GM19240 (cell line): ENCODE measurements at regions not wholly inside any gene's neighbourhood (a gene's known extent, or its start where the extent isn't known, plus 50 kb on each side); places are given as distances from the start of the nearest gene placed in this dataset.

Experiments
- DNase-seq: peaks from one replicate; pipeline ENCODE4 v3.0.0; 2011; ENCODE audit warnings: low spot score; ENCODE audit not compliant: insufficient read length

DNA sequence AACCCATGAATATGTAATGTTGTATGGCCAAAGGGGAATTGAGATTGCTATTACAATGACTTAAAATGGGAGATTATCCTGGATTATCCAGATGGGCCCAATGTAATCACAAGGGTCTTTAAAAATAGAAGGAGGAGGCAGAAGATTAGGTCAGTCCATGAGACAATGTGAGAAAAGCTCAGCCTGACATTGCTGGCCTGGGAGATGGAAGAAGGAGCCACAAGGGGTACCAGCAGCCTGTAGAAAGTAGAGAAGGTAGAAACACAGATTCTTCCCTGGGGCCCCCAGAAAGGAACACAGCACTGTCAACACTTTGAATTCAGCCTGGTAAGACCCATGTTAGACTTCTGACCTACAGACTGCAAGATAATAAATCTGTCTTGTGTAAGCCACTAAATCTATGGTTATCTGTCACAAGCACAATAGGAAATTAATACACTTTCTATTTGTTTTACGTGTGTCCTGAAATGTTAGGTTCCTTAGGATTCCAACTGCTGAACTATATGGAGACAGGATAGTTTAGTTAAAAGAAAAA, 132.9 kb upstream of the SERP2 start:
- DNase-seq, result no peak

DNA sequence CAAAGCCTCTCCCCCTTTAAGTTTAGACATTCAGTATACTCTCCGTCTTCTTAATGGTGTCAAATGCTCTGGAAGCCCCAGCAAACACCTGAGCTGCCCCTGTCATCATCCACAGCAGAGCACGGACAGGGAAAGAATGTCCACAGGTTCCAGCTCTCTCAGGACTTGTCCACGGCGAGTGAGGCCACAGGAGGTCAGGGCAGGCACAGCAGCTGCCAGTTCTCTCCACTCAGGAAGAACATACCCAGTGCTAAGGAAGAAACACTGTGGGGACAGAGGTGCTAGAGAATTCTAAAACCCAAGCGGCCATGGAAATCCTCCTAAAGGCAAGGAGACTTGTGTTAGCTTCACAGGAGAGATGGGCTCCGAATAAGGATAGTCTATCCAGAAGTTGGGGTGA, 132.0 kb upstream of the SERP2 start:
- DNase-seq, result no peak

DNA sequence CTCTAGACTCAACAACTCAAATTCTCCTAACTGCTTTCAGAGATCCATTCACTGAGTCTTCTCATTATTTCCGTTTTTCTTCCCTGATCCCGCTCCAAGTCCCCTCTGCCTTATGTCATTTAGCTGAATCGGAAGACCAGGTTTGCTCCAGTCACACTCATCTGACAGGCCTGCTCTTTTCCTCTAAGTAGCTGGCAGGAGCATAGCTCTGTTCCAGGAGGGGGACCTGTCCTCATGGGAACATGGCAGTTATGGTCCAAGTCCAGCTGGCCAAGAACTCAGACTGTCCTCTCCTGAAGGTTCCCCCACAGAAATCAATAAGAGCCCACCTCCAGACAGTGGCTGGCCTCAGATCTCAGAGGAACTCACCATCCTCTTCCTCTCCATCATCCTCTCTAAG, 130.9 kb upstream of the SERP2 start:
- DNase-seq, result no peak

DNA sequence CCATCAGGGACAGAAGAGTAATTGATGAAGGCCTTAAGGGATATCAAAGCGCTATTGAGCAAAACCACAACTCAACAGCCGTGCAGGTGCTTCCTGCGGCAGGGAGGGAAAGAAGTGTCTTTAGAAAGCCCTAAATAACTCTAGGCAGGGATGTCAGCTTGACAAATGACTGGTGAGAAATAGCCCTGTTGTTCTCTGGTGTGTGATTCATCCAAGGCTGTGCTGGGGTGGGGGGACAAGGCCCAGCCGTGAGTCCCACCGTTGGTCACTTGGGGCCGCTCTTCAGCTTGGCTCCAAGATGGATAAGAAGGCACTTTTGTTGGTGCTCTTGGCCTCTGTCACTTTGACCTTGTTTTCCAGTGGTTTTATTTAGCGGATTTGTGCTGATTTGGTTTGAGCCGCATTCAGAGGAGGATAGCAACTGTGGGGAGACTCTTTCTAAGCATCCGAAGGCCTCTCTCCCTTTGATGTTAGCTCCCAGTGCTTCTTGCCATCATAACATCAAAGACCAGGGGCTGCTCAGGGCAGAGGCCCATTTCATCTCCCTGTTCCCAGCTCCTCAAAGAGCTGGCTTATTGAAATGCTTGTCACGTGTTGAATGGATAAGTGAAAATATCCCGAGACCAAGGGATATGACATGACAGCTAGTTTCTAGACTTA, 130.3 kb upstream of the SERP2 start:
- DNase-seq, result peak; percentile 20

DNA sequence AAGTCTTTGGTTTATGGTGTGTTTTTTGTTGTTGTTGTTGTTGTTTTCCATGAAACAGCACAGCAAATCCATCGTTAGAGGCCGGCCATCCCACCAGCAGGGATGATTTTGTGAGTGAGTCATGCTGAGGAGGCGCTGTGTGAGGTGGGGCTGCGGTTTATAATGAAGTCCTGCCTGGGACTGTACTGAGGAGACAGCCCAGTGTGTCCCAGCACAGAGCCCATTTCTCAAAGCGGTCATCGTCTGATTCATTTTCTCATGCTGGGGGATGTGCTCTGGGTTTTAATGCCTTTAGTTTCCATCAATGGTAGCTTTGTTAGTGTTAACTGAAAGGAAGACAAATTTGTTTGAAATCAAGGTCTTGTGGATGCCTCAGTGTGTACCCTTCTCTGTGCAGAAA, 129.3 kb upstream of the SERP2 start:
- DNase-seq, result no peak

DNA sequence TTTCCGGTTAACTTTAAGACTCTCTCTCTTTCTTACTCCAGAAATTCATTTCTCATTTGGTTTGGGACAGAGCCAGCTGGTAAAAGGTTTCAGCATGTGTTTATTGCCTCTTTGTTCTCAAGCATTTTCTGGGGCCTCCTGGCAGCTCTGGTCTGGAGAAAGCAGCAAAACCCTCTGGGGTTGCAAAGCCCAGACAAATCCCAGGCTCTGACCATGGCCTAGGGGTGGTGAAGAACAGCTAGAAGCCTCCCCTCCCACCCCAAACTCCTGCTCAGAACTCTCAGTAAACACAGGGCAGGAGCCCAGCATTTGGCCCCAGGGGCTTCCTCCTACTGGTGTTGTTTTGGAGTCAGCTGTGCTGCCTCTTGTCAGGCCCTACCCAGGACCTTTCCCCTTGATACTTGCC, 124.2 kb upstream of the SERP2 start:
- no peak for DNase-seq

DNA sequence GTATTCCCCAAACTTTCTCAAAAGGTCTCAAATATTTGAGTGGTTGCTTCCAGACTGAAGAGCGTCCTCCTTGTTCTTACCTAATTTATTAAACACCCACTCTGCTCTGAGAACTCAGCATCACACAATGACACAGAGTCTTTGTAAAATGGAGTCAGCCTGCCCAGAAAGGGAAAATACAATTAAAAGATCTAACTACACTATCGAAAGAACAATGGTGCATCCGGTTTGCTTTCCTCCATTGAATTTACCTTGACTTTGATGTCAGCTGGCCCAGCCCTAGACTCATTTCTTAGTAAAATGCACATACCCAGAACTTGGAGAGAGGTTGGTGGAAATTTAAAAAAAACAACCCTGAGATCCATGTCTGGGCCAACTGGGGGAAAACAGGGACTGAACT, 120.7 kb upstream of the SERP2 start:
- no peak for DNase-seq

DNA sequence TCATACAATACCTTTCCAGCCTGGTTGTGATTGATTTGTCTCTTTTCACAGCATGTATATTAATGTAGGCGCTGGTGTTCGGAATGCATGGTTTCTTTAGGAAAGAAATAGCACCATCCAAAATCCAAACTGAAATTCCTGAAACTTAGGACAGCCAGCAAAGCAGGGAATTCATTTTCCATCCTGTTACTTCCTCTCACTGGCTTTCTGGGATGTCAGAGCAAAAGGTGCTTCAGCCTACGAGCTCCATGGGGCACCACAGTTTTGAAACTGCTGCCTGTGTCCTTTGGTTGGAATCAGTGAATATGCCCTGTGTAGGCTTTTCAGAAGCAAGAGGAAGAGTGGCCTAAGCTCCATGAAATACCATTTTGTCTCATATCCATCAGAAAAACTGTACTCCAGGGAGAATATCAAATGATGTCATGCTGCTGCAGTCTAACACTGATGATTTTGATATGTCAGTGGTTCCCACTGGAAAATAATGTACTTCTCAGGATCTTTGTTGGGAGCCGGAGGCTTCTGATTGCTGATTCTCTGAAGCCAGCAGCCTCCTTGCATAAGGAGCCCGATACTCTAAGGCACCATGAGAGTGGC, 117.8 kb upstream of the SERP2 start:
- no peak for DNase-seq

DNA sequence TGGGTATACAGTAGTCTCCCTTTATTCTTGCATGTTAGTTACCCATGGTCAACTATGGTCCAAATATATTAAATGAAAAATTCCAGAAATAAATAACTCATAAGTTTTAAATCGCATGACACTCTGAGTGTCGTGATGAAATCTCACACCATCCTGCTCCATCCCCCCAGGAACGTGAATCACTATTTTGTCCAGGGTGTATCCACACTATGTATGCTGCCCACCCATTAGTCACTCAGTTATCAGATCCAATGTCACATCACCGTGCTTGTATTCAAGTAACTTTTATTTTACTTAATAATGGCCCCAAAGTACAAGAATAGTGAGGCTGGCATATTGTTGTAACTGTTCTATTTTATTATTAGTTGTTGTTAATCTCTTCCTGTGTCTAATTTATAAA, 115.8 kb upstream of the SERP2 start:
- no peak for DNase-seq

DNA sequence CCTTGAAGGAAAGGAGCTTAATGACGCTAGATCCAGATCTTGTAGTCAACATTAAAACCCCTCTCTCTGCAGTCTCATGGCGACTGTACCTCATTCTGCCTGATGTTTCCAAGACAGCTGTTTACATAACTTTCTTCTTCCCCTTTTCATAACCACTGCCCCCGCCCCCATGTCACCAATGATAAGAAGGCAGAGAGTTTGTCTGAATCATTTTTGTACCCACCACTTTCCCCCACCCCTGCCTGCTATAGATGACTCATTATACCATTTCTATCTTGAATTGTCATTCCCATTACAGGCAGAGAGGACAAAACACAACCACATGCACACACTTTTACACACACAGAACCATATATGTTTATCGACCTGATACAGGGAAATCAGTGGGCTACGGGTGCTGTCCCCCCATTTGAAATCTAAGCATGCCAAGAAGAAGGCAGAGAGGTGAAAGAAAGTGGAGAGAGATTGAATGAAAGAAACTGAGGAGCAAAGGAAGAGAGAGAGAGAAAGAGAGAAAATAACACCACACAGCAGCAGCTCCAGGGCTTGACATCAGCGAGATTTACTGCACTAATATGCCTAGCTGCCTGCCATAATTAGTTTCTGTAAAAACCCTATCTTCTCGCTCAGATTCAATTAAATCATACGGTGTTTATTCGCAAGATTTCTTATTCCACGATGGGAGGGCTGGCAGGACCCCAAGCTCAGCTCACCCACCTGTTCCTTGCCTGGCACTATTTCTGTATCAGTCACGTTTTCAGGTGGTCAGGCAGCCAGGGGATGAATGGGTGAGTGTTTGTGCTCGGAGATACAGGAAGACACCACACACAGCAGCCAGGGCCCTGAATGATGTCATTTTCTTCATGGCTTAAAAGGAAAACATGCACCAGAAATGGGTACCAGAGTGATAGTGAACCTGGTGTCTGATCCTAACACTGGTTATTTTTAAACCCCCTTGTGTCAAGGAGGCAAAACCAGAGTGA, 114.3 kb upstream of the SERP2 start:
- DNase-seq, result peak; percentile 35

DNA sequence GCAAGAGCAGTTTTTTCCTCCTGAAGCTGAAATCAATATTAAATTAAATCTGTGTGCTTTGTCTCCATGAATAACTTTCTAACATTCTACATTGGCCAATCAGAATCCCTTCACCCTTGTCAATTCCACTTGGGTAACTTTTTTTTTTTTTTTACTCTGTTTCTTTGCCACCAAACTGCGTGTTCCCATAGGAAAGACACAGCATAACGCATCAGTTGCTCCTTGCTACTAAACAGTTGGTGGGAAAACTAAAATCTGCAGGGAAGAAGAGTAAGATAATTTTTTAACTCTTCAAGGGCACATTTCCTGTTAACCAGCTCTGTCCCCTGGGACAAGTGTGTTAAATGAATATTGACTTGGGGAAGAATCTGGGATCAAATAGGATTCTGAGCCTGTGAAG, 113.3 kb upstream of the SERP2 start:
- no peak for DNase-seq

DNA sequence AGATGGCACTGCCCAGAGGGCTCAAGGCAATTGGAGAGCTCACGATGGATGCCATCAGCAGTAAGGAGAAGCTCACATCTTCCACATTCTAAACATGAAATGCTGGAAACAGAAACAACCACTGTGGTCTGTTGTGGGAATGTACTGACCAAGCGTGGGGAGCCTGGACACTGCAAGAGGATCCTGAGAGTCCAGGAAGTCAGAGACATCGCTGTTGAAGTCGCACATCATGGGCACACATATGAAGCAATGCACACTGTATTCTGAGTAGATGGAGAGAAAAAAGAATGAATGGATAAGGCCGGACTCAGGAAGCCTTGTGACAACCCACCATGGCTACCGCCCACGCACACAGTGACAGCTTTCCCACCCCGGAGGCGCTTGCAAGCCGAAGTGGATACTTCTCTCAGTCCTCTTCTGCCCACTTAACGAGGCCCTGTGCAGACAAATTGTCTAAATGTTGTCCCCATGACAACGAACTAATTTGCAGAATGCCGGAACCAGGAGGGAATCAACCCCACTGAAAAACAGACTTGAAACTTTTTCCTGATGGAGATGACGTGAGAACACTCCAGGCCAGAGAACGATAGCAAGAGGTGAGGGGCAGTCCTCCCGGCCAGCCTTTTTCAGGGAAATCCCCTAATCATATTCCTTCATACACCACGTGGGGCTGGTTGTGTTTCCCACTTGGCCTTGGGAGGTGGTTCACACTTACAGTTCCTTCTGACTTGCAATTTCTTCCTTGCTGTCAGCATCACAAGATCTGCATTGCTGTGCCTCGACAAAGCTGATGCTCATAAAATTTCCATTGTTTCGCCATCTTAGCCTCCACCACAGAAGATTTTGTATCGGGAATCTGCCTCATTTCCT, 109.6 kb upstream of the SERP2 start:
- DNase-seq, result no peak

DNA sequence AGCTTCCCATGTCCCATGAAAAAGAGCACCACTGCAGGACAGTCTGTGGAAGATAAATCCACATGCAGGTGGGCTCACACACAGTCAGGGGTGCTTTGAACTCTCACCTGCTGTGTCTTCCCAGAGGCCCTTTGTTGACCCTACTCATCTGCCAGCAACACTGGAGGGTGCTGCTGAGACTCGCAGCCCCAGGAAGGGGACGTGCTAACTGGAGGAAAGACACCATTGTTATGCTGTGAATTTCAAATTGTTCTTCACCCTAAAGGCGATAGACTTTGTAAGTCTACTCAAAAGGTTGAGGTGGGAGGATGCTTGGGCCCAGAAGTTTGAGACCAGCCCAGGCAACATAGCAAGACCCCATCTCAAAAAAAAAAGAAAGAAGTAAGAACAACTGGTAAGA, 107.3 kb upstream of the SERP2 start:
- no peak for DNase-seq

DNA sequence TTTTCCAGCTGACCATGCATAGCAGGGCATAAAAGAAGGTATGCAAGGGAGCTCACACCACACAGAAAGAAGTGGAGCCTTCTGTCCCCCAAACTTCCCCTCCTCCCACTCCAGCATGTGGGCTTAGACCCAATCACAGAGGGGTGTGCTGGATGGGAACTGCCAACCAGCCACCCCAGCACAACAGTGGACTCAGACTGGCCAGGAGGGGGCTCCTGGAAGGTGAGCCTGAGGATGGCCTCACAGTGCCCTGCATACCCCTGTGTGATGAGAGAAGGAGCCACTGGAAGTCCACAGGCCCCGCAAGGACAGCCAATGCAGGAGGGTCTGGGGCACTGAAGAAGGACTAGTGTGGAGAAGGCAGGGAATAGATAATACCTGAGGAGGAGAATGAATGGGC, 106.9 kb upstream of the SERP2 start:
- no peak for DNase-seq

DNA sequence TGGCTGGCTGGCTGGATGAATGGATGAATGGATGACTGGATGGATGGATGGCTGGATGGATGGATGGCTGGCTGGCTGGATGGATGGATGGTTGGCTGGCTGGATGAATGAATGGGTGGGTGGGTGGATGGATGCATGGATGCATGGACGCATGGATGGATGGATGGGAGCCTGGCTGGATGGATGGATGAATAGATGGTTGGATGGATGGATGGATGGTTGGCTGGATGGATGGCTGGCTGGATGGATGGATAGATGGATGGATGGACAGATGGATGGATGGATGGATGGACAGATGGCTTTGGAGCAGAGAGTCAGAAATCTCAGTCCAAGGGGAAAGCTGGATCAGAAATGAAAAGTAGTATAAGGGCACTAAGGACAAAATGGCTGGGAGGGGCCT, 106.4 kb upstream of the SERP2 start:
- no peak for DNase-seq

DNA sequence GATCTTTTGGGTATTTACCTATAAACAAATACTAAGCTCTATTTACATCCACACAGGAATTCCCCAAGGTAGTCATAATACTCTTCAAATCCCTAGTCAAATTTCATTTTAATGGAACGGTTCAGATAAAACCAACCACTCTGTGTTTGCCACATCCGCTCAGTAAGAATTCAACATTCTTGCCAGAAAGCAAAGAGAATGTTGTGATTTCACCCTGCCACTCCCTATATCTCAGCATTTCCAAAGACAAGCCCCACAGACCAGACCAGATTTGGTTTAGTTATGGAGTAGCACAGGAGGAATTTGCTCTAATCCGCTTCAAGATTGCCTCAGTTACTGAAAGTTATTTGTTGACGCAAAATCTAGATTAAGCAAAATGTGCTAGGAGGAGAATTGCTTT, 105.6 kb upstream of the SERP2 start:
- DNase-seq, result no peak

DNA sequence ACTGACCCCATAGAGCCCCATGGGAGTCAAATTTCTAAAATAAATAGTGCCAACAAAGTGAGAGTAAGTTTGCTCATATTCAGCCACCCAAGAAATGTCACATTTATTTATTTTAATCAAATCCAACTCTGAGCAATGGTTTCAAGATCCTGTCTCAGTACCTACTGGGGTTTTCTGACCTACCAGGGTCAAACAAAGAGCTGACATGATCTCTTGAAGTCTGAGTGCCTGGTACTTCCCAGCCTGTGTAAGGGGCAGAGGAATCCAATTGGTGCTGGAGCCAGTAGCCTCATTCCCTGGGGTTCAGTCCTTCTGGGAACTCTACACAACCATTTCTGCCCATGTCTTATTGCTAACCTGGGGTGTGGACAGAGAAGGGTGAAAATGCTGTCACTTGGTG, 104.6 kb upstream of the SERP2 start:
- DNase-seq, result no peak

DNA sequence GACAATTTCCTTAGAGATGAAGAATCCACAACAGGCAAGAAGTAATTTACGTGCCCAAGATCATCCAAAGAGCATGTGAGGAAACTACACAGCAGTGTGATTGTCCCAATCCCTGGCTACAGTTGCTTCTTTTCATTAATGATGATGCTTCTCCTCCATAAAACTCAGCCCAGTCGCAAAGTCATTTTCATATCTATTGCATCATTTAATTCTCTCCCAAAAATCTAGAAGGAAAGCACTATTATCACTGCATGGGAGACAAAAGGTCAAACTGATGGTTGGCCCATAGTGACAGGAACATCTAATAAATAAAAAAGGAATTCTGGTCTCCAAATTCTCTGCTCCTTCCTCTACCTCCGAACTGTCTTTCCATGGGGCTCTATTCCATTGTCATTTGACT, 103.5 kb upstream of the SERP2 start:
- no peak for DNase-seq

DNA sequence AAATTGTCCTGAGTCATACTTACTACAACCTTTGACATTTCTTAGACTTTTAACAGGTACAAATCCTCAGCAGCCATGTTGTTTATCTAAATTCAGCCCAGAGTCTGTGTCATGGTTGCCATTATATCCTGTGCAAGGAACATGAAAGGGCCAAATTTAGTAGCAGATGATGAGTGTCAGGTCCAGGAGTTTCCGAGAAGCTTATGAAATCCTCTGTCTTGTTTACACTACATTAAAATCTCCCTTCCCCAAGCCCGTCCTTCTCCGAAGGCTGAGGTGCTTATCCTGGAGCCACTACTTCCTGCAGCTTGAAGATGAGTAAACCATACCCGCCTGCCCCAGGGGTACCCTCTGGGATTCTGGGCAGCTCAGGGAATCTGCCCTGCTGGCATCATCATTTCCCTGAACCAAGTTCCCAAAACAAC, 102.6 kb upstream of the SERP2 start:
- DNase-seq, result no peak

DNA sequence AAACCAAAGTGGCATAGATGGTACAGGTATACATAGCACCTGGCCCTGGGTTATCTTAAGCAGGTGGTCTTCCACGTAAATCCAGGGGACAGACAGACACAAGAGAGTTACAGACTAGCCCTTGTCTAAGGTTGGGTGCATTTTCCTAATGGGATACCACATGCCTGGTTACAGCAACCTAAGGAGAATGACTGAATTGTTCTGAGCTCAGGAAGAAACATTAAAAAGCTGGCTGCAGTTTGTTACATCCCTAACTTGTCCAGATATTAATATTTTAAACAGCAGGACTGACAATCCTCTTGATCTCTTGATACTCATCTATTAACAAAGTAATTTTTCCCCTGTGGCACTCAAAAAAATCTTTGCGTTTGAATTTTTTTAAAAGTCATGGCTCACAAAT, 102.2 kb upstream of the SERP2 start:
- DNase-seq, result no peak

DNA sequence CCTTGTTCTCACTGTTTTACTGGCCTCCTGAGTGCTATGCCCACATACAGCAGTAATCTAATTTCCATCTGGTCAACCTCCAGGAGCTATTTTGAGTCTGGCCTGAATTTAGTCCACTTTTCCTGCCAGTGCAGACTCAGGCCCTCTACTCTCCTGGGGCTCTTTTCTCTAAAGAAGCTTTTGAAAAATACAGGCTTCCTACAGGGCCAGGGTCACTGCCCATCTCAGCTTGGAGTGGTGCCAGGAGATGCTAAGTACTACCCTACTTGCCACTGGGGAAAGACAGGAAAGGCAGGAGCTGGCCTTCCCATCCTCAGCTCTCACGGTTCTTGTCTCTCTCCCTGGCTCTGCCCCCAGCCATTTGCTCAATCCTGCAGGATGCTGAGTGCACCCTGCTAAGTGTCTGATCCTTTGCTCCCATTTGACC, 101.7 kb upstream of the SERP2 start:
- DNase-seq, result no peak
